GM19455 (cell line): ENCODE measurements at regions not wholly inside any gene's neighbourhood (a gene's known extent, or its start where the extent isn't known, plus 50 kb on each side); places are given as distances from the start of the nearest gene placed in this dataset.

Experiments used
- ATAC-seq: cut with Tn5 transposase; IDR thresholded peaks from one replicate; pipeline ENCODE4 v1.9.1; 2021; ENCODE audit not compliant: unreplicated experiment

DNA sequence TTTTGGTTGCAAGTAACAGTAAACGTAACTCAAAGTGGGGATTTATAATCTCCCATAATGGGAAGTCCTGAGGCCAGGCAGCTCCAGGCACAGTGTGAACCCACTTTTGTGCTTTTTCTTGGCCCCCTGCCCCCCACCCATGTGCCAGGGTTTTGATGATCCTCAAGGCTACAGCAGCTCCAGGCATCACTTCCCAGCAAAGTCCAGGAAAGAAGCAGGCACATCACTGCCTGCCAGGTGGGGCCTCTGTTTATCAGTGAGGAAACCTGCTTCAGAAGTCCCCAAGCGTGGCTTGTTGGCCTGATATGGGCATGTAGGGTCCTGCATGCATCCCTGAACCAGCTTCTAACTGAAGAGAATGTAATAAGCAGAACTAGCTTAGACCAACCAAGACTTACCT is 299.2 kb upstream of the SKOR2 start:
- ATAC-seq = no peak

DNA sequence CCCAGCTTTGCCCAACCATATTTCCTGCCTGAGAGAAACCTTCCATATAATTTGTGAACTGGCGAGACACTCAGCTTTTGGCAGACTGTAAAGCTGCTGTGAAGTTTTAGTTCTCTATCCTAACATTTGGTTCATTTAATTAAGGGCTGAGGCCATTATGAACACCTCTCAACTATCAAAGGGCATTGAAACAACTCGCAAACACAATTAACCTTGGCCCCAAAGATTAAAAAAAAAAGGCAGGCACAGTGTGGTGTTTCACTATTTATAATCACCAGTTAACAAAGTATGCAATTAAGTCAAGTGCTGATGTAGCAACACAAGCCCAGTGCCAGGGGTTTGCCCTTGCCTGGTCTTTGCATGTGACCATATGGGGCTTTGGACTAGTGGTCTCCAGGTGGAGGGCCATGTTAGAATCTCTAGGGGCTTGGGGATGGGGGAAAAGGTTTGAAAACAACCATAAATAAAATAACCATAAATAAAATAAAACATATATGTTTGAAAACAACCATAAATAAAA is 297.6 kb upstream of the SKOR2 start:
- ATAC-seq = no peak

DNA sequence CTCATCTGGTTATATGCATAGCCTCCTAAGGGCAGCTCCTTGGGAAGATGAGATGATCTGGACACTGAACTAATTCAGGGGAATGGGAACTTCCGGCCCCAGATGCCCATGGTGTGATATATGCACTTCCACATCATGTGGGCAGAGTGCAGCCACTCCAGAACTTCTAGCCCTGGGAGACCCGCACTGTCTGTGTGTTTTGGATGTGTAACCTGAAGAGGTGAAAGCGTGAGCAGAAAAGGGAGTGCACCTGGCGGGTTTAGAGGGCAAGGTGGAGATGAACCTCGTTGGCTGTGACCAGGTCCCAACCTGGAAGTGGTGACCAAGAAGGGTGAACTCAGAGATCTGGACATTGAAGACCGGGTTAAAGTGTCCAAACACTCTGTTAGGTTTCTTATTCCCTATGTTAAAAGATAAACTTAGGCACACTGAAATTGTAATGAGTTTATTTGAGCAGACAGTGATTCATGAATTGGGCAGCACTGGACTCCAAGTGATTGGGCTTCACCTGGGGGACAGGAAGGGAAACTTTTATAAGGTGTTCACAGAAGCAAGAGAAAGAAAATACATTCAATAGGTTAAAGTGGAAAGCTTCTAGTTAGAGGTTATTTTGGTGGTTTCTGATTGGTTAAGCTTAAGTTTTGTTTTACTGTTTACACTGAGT is 296.2 kb upstream of the SKOR2 start:
- ATAC-seq = no peak

DNA sequence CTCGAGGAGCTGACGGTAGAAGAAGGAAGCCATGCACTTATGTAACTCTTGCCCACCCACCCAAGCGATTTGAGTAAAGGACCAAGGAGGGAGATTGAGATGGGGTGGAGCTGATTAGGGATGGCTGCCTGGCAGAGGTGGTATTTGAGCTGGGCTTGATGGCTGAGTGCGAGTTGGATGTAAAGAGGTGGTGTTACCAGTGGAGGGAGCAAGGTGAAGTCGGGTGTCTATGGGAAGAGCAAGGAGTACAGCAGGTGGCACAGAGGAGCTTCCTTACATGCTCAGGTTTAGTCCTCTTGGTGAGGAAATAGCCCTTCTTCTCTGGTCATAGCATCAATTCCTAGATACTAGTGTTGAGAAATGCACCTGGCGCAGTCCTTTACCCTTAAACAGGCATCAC is 294.2 kb upstream of the SKOR2 start:
- no peak for ATAC-seq

DNA sequence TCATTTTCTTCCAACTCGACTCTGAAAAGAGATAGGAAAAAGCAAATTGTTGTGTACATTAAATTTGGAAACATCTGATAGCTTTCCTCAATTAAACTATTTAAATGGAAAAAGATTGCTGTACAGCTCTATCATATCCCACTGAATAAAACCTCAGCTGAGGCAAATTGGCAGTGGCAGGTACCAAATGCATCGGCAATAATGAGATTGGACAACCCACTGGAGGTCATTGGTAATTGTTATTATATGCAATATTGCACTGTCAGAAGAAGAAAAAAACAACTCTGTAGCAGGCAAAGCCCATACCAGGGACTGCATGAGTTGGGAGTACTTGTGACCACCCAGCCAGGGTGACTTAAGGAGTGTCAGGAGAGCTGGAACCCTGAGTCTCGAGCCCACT is 291.6 kb upstream of the SKOR2 start:
- no peak for ATAC-seq

DNA sequence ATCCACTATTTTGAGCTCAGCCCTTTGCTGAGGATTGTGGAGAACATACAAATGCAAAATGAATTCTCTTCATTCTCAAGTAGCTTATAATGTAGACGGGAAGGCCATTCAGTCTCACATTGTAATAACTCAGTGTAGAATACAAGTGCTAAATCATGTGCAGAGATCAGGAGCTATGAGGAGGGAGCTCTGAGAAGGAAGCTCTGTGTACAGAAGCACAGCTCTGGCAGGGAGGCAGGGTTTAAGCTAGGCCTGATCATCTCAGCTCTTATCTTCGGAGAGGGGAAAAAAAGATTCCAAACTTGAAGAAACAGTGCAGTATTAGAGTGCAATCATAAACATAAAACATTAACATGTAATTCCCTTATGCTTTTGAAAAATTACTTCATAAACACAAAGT is 291.1 kb upstream of the SKOR2 start:
- ATAC-seq = no peak

DNA sequence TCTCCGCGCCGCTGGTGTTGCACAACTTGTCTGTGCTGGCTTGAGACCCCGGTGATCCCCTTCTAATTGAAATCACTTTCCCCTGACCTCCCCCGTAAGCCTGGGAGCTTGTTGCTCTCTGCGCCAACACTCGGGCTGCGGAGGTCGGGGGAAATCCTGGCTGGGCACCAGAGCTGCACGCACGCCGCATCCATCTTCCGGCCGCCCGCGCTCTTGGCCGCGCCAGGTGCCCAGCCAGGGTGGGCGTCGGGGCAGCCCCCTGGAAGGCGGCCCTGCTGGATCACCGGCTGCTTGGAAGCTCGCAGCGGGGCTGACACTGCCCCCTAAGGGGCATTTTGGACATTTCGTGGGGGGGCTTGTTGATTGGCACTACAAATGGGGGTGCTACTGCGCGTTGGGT is 280.3 kb upstream of the SKOR2 start:
- ATAC-seq = no peak

DNA sequence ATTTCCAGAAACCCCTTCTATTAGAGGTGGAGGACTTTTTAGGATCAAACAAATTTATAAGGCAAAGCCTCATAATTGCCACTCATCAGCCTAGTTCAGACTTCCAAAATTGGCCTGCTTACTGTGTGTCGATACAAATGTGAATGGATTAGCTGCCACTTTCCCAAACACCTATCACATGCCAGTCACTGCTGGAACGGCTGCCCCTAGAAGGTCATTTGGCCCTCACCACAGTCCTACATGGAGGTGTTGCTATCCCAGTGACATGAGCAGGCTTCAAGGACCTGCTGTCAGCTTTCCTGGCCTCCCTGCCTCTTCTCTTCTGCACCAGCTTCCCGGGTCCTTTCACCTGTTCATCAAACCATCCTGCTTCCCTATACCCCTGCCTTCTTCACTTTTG is 279.2 kb upstream of the SKOR2 start:
- ATAC-seq = no peak

DNA sequence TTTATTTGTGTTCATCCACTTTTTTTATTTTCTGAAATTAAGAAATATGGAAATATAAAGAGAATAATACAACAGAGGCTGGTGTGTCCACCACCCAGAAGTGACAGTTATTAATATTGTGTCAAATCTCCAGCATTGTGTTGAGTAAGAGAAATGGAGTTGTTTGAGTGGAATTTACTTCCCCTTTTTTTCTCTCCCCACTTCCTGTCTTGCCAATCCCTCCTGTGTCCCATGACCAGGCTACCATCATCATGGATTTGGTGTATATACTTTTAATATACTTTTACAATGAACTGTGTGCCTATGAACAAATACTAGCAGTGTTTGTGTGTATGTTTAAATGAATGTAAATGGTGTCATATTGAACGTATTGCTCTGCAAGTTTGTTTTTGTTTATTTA is 276.9 kb upstream of the SKOR2 start:
- ATAC-seq = no peak

DNA sequence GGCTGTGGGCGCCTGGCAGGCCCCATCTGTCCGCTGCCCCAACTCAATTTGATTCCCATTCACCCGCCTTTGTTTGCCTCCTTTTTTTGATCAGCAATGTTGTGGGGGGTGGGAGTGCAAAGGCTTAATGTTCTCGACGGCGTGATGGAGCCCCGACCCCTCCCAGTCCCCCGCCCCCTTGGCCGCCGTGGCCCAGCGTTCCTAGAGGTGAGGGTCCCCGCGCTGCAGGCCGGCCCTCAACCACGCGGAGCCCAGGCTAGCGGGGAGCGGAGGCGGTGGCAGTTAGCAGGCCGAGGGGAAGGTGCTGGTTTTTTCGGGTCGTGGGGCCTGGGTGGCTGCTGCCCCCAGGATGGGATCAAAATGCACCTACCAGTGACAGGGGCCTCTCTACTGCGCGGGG is 274.7 kb upstream of the SKOR2 start:
- ATAC-seq = no peak

DNA sequence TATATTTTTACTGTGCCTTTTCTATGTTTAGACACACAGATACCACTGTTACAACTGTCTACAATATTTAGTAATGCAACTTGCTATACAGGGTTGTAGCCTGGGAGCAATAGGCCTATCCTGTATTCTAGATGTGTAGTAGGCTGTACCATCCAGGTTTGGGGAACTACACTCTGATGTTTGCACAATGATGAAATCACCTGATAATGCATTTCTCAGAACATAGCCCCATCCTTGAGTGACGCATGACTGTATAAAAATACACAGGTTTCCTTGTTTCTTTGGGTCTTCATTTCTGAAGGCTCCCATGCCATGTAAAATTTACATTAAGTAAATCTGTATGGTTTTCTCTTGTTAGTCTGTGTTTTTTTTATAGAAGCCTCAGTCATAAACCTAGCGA is 270.9 kb upstream of the SKOR2 start:
- no peak for ATAC-seq

DNA sequence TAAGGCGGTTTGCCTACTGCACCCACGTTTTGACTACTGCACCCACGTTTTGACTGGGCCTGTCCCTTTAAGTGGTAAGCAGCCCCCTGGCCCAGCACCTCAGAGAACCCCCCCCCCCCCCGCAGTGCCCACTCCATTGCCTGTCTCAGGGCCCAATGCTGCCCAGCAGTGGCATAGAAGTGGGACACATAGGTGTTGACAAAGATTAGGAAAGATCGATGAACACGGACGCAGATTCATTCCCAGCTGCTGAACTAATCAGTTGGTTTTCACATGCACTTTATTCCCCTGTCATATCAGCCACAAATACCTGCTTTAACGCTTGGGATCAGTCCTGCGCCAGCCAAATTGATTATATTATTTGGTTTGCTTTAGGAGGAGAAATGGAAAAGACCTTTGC is 268.8 kb upstream of the SKOR2 start:
- ATAC-seq = no peak

DNA sequence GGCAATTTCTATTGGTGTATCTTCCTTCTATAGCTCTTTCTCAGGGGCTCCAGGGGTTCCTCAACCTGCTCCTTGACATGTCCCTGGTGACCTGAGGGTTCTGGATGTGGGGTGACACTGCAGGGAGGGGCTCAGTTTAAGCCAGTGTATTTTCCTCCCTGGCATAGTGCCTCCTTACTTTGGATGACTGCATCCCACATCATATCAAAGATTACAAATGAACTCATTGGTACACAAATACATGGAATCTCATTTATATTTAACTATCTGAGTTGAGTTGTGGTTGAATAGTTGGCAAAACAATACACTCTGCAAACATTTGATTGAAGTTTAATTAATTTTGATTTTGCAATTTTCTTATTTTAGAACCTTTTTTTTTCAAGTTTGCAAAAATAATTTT is 268.2 kb upstream of the SKOR2 start:
- ATAC-seq = no peak

DNA sequence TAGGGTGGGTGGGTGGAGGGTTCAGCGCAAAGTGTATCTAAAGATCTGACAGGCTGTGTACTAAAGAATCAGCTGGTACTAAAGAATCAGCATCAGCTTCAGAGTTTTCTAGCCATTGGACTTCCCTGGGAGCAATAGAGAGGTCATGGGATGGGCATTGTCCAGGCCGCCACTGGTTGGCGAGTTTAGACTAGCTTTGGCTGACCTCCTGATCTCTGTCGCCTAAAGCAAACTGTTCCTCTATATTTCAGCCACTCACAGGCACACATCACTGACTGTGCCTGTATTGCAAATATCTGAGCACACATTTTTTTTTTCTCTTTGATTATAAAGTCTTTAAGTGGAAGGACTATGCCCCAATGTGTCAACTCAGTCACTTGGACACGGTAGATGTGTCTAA is 267.8 kb upstream of the SKOR2 start:
- ATAC-seq = no peak

DNA sequence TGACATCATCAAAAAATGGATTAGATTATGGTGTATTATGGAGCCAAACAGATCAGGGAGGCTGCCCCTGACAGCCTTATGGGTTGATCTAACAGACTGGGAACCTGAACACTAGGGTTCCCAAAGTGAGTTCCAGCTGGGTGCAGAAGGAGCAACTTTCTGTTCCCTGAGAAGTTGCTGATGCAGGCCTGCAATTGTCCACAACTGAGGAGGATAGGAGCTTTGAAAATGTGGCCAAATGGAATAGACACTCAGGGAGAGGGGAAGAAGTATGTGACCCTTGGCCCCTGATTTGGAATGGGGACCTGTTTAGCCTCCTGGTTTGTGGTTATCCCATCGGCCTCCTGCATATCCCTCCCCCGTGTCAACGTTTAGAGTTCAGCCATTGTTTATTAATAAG is 262.2 kb upstream of the SKOR2 start:
- ATAC-seq = no peak

DNA sequence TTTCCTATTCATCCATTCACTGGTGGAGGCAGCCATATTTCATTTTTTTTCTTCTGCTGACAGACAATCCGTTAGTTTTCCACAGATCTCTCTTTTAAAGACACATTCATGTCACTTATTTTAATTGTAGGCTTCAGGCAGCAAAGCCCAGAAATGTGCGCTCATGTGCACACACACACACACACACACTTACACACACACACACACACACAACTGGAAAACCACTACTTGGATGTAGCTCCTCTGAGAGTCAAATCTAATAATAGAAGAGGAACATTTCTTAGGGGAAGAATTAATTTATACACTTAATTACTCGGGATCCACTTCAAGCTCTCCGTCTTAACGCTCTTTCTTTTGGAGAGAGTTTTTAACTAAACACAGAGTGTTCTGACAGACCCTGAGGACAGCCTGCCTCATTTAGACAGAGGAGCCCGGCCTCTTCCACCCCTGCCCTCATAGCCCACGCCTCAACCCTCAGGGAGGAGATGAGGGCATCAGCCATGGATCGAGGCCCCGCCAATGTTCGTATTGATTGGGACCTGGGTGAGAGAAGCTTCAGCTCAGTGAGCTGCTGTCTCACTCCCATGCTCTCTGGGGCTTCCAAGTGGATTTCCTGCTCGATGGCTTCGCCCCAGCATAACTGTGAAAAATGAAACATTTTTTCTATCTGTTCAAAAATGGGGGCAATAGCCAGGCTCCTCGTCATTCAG is 261.4 kb upstream of the SKOR2 start:
- ATAC-seq = no peak

DNA sequence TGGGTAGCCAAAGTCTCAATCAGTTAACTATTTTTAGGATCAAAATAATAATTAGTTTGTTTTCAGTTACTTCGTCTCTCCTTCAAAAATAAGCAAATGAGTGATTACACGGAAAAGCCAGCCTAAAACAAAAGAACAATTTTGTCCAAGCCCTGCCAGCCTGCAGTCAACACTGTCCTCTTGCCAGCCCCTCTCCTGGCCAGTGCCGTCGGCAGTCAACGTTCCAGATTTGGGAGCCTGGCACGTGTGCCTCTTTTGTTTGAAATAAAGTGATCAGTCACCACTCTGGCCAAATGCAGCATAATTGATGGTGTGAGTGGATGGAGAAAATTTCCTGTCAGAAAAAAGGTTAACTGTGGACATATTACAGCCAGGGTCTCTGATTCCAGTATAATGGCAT is 260.6 kb upstream of the SKOR2 start:
- no peak for ATAC-seq

DNA sequence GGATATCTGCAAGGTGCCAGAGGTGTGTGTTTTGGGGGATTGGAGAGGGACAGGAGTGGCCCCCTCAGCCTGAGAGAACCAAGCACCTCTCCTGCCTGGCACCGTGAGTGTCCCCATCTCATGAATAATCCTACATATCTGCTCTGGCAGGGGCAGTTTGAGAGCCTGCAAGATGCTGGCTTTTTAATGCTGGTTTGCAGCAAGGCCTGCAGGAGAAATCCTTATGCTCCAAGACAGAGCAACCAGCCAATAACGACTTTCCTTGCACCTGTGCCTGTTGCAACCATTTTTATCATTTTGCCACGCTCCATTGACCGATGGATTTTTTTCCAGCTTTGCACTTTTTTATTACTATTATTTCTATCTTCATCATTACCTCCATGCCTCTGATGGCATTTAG is 259.4 kb upstream of the SKOR2 start:
- ATAC-seq = no peak

DNA sequence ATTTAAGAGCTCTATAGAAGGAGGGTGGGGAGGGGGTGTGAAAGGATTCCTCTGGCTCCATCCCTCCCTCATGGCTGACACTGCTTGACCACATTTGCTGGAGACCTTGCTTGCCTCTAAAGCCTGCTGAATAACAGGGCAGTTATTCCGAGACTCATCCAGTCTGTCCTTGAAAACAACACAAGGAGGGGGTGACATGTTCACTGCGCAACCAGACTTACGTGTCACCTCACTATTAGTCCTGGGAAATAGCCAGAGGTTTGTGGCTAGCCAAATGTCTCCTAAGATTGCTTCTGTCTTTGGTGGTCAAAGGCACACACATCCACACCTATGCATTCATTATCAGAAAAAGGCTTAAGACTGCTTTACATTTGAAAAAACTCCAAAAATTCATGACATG is 256.2 kb upstream of the SKOR2 start:
- ATAC-seq = no peak

DNA sequence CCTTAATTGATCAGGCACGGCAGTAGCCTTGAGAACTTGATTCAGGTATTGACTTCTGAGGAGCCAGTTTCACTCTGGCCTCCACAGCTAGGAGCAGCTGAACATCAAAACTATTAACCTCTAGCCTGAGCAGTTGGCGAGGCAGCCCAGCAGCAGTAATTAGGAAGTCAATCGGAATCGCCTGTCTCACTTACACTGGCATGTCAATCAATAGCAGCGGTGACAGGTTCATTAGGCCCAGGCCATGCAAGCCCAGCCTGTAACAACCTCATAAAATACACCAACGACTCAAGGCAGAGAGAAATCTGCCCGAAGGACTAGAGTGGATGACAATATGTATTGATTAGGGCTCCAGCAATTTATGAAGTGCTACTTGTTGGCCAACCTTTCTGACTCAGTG is 255.4 kb upstream of the SKOR2 start:
- ATAC-seq = no peak

DNA sequence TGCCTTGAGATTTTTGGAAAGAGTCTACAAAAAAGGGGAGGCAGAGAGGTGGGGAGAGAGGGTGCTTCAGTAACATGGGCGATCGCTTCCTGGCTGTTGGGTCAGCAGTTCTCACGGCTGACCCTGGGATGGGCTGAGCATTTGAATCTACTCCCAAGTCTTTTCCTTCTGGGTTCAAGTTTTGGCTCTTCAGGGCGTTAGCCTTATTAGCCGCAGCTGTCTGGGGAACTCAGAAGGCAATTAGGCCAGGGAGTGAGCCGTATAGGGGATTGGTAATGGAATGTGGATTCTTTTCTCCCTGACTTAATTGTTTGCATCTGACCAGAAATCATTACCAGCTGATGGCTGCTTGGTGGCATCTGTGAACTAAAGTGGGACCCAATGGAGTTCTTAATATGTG is 250.5 kb upstream of the SKOR2 start:
- ATAC-seq = no peak

DNA sequence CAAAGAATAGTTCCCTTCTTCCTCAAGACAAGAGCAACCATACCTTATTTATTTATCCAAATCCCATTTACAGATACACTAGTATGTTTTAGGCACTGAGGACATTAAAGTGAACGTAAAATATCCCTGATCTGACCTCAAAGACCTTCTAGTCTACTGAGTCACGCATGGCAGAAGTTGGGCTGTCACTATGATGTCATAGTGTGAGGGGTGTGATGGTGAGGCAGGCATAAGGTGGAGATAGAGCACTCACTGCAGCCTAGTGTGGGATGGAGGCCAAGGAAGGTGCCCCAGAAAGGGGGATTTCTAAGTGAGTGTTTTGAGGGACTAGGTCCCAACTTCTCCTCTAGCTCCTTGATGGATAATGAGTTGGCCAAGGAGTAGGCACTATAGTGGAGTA is 249.5 kb upstream of the SKOR2 start:
- no peak for ATAC-seq

DNA sequence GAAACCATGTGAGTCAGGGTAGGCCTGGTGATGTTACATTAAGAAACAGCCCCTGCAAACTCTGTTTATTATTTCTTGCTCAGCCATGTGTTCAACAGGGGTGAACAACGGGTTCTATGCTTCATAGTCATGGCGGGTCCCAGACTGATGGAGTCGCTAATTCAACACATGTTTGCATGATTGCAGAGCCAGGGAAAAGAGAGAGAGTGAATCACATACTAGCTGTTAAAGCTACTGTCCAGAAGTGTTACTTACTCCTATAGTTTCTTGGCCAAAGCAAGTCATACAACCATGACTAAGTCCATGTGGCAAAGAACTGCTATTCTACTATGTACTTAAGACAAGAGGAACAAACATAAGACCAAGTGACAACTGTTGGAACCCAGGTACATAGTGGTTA is 241.2 kb upstream of the SKOR2 start:
- no peak for ATAC-seq
